Activated CD4-positive, CD25-positive, alpha-beta regulatory T cell (primary cell): ENCODE measurements at regions not wholly inside any gene's neighbourhood (a gene's known extent, or its start where the extent isn't known, plus 50 kb on each side); places are given as distances from the start of the nearest gene placed in this dataset.
"Not testable (repeated sequence)": the region's sequence is repeated elsewhere in the genome, so short reads cannot be mapped to it uniquely, and the experiment has no call there.

Source experiments
- DNase-seq, 4 experiments: peaks; one replicate each; lab custom pipeline; 2025; lab: John Stamatoyannopoulos, UW

DNA sequence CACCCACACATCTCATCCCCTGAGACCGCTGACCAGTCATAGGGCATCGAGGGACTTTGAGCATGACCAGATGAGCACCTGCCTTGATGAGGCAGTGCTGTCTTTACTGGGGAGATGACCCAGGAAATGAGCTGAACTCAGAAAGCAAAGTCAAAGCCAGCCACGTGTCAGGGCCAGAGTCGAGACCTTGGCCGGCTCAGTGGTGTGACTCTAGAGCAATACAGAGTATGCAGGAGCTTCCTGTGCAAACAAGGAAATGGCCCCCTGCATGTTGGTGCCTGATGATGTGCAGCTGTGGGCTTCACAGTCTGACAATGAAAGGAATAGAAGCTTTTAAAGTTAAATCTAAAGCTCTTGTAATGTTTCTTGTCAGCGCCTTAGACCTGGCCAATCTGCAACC, 332.9 kb downstream of the PCNX1 start:
- DNase-seq = no peak

DNA sequence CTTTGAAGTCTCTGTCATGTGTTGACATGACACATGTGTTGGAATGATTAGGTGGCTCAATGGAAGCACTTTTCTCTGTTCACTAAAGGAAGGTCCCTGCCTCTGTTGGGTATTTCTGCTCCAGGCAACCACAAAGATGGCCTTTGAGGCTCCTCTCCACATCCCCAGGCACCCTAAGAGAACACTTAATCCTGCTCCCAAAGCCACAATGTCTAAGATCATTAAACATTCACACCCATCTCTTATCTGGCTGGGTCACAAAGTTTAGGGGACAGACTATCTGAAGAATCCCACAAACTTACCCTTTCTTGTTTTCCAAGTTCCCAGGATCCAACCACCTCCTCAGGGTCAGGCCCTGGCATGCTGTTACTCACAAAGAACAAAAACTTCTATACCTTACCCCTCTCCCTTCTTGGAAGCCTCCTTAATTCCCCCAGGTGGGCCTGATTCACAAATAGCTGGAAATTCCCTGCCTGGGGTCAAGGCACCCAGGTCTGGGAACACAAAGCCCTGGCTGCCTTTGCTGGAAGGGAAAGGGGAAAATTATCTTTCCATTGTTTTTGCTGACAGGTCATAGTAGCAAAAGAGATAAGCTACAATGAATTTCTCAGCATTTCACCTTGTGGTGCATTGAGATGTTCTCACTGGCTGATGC, 333.7 kb downstream of the PCNX1 start:
- DNase-seq = no peak

GRCh38 chr14:71242237-71242748, 335.0 kb downstream of the PCNX1 start:
- no peak for DNase-seq

GRCh38 chr14:71243697-71244096, 336.4 kb downstream of the PCNX1 start:
- no peak for DNase-seq

- no peak for DNase-seq
These were observed 337.1 kb downstream of the PCNX1 start for GRCh38 chr14:71244341-71244740.

- no peak for DNase-seq
These were observed 338.6 kb downstream of the PCNX1 start for GRCh38 chr14:71245659-71246361.

DNA sequence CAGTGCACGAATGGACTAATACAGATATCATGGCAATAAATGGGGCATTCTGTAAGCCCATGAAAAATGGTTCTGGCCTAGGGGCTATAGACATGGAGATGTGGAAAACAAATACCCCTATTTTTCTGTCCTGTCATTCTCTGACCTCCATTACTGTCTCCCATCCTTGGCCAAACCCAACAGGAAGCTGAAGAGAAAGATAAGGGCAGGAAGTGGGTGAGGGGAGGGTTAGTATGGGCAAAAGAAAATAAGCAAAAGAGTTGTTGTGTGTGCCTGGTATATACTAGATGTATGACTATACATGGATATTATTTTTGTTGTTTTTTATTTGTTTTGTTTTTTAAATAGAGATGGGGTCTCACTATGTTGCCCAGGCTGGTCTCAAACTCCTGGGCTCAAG, 339.3 kb downstream of the PCNX1 start:
- no peak for DNase-seq

GRCh38 chr14:71247106-71247505, 339.8 kb downstream of the PCNX1 start:
- DNase-seq = no peak

- no peak for DNase-seq
These were observed 340.9 kb downstream of the PCNX1 start for GRCh38 chr14:71248194-71248593.

GRCh38 chr14:71250347-71250746, 343.1 kb downstream of the PCNX1 start:
- DNase-seq = no peak

GRCh38 chr14:71250791-71251190, 343.5 kb downstream of the PCNX1 start:
- no peak for DNase-seq

GRCh38 chr14:71254091-71254719, 346.9 kb downstream of the PCNX1 start:
- not testable (repeated sequence) for DNase-seq

- DNase-seq = no peak
These were observed 353.9 kb downstream of the PCNX1 start for GRCh38 chr14:71261206-71261605.

DNA sequence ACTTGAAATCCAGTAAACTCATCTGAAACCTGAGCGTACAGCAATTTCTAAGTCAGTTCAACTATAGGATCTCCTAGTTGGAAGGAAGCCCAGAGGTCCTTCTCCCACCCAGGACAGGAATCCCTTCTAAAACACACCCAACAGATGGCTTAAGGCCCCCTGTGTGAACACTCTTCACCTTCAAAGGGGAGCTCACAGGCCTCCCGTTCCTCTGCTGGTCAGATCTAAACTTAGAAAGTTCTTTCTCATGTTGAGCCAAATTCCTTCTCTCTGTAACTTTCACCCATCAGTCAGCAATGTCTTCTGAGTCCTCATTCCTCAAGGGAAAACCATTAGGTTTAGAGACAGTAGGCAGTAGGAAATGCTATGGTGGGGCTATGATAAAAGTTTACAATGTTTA, 355.2 kb downstream of the PCNX1 start:
- no peak for DNase-seq

GRCh38 chr14:71264260-71264659, 357.0 kb downstream of the PCNX1 start:
- DNase-seq = no peak

GRCh38 chr14:71267007-71267513, 359.8 kb downstream of the PCNX1 start:
- no peak for DNase-seq

DNA sequence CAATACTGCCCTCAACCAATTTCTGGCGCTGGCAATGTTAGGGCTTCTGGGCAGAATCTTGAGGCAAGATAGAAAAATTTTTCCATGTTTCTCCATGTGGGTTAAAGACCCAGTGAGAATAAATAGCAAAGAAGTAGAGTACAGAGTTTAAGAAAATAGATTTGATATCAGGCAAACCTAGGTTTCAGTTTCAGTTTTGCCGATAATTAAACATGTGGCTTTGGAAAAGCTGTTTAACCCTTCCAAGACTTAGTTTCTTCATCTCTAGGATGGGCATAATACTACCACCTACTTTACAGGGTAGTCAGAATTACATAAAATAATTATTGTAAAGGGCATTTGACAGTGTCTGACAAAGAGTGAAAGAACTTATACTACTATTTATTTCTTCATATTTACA, 360.4 kb downstream of the PCNX1 start:
- no peak for DNase-seq

DNA sequence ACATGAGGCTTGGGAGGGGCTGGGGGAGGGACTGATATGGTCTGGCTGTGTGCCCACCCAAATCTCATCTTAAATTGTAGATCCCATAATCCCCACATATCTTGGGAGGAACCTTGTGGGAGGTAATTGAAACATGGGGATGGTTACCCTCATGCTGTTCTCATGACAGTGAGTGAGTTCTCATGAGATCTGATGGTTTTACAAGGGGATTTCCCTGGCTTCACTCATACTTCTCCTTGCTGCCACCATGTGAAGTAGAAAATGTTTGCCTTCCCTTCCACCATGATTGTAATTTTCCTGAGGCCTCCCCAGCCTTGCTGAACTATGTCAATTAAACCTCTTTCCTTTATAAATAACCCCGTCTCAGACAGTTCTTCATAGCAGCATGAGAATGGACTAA, 362.9 kb downstream of the PCNX1 start:
- DNase-seq = no peak

DNA sequence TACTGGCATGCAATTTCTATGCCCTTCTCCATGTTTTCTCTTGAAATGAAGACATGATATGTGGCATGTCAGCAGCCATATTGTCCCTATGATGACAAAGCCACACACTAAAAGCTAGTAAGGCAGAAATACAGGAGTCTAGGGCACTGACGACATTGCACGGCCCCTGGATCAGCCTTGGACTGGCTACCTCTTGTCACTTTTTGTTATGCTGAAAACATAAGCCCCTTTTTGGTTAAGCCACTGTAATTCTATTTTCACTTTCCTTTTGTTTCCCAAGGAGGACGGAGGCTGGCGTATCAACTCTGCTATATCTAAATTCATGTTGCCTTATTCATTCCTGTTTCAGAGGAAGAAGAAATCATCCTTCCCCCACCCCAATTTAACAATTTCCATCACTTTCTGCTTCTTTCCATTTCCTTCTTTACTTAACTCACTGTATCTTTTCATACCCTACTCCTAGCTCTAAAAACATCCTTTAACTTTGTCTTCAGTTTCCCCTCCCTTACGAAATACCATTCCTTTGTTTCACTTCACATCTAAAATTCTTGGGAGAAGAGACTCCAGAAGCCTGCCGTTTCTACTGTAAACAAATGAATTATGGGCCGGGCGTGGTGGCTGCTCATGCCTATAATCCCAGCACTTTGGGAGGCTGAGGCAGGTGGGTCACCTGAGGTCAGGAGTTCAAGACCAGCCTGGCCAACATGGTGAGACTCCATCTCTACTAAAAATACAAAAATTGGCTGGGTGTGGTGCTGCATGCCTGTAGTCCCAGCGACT, 364.1 kb downstream of the PCNX1 start:
- DNase-seq = no peak

GRCh38 chr14:71273366-71273765, 366.1 kb downstream of the PCNX1 start:
- DNase-seq = no peak

DNA sequence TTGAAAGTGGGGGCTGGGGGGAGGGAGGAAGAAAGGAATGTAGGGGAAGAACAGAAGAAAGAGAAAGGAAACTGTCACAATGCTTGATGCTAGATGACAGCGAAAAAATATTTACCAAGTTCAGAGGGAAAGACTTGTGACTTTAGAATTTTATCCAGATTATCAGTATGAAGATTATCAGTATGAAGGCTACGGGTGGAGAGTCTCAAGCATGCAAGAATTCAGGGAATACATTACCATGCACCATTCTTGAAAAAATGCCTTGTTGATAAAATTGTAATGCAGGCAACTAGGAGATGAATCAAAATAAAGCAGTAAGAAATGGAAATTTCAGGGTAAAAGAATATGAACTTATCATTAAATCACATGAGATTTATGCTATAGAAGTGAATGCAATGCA, 376.8 kb downstream of the PCNX1 start:
- no peak for DNase-seq

DNA sequence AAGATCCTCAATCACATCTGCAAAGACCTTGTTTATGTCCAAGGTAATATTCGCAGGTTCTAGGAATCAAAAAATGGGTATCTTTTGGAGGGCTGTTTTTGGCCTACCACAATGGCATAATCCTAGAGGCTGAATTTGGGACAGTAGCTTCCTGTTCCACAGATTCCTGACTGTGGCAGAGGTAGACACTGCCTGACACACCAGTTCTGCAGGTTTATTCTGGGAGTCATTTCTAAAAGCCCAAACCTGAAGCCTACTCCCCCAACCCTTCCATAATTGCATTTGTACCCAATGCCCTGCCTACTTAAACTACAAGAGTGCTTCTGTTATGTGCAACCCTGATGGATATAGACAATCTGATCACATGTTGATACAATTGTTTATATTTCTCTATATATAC, 378.9 kb downstream of the PCNX1 start:
- no peak for DNase-seq
